ENCODE measurements at regions not wholly inside any gene's neighbourhood (a gene's known extent, or its start where the extent isn't known, plus 50 kb on each side); places are given as distances from the start of the nearest gene placed in this dataset.

DNA sequence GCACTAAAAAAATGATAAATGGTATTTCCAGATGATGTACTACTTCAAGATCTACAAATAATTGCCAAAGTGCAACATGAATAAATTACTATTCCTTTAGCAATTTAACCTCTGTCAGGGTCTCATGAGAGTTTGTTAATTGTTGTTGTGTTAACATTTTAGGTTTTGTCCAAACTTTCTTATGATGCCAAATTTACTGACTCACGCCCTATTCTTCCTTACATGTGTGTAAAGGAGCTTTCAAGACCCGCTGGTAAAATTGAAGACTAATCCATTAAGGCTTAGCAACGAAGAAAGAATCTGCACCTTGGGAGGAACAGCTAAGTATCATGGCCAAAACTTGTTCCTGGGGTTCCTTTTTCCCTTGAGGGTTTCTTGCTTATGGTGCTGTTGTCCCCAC lies 252.7 kb upstream of the JADE1 start:
- intact Hi-C loops (cut with DNase I; ENCODE audit: low total_unique reads): no loop called here
- Histone ChIP-seq H3K4me1 (no peaks in the 10 kb centered on the region), H3K36me3 (no peaks in the 10 kb centered on the region), H3K9me3 (no peaks in the 10 kb centered on the region), H3K27me3 (no peaks in the 10 kb centered on the region), H3K4me3 (no peak overlapping the region), H3K27ac (no peak overlapping the region)
- TF ChIP-seq, protein P1, sequence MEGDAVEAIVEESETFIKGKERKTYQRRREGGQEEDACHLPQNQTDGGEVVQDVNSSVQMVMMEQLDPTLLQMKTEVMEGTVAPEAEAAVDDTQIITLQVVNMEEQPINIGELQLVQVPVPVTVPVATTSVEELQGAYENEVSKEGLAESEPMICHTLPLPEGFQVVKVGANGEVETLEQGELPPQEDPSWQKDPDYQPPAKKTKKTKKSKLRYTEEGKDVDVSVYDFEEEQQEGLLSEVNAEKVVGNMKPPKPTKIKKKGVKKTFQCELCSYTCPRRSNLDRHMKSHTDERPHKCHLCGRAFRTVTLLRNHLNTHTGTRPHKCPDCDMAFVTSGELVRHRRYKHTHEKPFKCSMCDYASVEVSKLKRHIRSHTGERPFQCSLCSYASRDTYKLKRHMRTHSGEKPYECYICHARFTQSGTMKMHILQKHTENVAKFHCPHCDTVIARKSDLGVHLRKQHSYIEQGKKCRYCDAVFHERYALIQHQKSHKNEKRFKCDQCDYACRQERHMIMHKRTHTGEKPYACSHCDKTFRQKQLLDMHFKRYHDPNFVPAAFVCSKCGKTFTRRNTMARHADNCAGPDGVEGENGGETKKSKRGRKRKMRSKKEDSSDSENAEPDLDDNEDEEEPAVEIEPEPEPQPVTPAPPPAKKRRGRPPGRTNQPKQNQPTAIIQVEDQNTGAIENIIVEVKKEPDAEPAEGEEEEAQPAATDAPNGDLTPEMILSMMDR (IDR thresholded peaks at IDR 0.05): no peak
- TF ChIP-seq POLR2A (IDR thresholded peaks at IDR 0.05): no peak
- TF ChIP-seq POLR2AphosphoS5 (IDR thresholded peaks at IDR 0.05): no peak
- DNase-seq (ENCODE audit: low spot score in 2 of 2): no peak

DNA sequence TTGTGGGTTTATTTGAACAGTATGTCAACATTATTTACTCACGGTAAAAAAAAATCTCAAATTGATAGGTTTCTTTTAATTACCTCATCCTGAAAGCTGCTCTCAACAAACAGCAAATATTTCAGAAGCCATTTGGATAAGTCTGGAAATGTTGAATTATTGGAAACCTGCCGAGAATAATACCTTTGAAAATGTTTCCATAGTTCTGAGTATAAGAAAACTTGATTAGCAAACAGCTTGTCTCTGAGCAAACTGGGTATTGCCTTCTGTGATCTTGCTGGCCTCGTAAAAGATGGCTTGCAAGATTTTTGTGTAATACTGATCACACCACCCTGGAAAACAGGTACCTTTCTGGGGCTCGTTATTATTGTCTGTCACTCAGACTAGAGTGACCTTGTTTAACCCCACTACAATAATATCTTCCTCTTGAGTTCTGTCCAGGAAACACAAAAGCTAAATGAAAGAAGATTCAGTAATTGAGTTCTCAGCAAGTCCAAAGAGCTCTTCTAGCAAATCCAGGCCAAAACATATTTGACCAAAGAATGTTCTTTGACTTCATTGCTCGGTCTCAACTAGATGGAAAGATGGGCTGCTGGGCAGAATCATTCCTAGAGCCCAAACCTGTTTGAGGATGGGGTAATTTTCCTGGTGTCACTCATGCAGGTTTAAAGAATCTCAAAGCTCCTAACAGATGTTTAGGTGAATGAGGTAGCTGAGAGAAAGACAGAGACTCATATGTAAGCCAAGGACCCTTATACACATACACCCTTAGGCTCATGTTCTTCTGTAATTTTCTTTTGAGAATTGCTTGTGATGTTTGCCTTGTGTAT lies 255.6 kb upstream of the JADE1 start:
- H3K27ac ChIP-seq: peak overlapping the region; percentile 94 to 96
- peak overlapping the region; percentile 51 to 74 (median 56) for H3K4me3 ChIP-seq
- H3K4me1 ChIP-seq: no peaks in the 10 kb centered on the region
- no peak for TF ChIP-seq POLR2A (IDR thresholded peaks at IDR 0.05)
- no peak for TF ChIP-seq POLR2AphosphoS5 (IDR thresholded peaks at IDR 0.05)
- TF ChIP-seq, protein P1 (IDR thresholded peaks at IDR 0.05): no peak
- no peaks in the 10 kb centered on the region for H3K27me3 ChIP-seq
- H3K9me3 ChIP-seq: no peaks in the 10 kb centered on the region
- no peak for DNase-seq (ENCODE audit: low spot score in 2 of 2)
- intact Hi-C loops (cut with DNase I; ENCODE audit: low total_unique reads): no loop called here
- H3K36me3 ChIP-seq: no peaks in the 10 kb centered on the region

DNA sequence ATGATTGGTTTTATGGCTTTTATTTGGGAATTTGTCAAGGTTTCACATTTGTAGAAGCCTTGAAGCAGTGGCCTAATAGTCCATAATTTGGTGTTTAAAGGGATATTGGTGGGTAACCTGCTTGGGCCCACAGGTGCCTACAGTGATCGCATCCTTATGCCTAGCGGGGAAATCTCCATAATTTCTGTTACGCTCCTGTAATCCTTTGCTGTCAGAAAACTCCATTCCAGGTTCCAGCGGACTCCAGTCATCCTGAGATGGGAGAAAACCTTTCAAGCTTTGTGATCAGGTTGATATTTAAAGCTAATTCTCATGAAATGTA lies 257.0 kb upstream of the JADE1 start:
- TF ChIP-seq, protein P1 (IDR thresholded peaks at IDR 0.05): no peak
- TF ChIP-seq POLR2A (IDR thresholded peaks at IDR 0.05) (no peak), POLR2AphosphoS5 (IDR thresholded peaks at IDR 0.05) (no peak)
- H3K27me3 ChIP-seq: no peaks in the 10 kb centered on the region
- H3K36me3 ChIP-seq: no peaks in the 10 kb centered on the region
- H3K9me3 ChIP-seq: no peaks in the 10 kb centered on the region
- H3K4me3 ChIP-seq: peak overlapping the region; percentile 51 to 74 (median 56)
- no peak for DNase-seq (ENCODE audit: low spot score in 2 of 2)
- intact Hi-C loops (cut with DNase I; ENCODE audit: low total_unique reads): no loop called here
- peak overlapping the region; percentile 94 to 96 for H3K27ac ChIP-seq
- H3K4me1 ChIP-seq: no peaks in the 10 kb centered on the region

DNA sequence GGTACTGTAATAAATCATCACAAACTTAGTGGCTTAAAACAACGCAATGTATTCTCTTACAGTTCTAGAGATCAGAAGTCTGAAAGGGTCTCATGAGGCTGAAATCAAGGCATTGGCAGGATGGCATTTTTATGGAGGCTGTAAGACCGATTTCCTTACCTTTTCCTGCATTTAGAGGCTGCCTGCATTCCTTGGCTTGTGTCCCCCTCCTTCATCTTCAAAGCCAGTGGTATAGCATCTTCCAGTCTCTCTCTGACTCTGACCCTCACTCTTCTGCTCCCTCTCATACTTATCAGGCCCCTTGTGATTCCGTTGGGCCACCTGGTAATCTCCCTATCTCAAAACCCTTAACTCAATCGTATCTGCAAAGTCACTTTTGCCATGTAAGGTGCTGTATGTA lies 258.2 kb upstream of the JADE1 start:
- Histone ChIP-seq H3K27me3 (no peaks in the 10 kb centered on the region), H3K4me3 (no peak overlapping the region), H3K4me1 (no peaks in the 10 kb centered on the region), H3K27ac (no peak overlapping the region), H3K36me3 (no peaks in the 10 kb centered on the region), H3K9me3 (no peaks in the 10 kb centered on the region)
- no peak for DNase-seq (ENCODE audit: low spot score in 2 of 2)
- TF ChIP-seq POLR2A (IDR thresholded peaks at IDR 0.05) (no peak), POLR2AphosphoS5 (IDR thresholded peaks at IDR 0.05) (no peak)
- TF ChIP-seq, protein P1 (IDR thresholded peaks at IDR 0.05): no peak
- intact Hi-C loops (cut with DNase I; ENCODE audit: low total_unique reads): no loop called here

DNA sequence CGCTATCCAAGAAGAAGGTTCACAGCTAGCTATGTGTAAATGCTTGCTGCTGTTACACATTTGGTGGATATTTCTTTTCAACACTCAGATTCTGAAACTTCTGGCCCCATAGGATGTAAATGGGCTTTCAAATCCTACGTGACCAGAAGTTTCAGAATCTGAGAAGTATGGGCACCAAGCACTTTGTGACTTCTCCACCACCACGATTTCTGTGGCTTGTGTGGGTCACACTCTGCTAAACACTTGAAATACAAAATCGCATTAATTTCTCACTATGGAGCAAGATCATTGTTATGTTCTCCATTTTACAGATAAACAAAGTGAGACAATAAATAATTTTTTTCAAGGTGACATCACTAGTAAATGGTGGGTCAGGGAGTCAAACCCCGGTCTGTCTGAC lies 259.4 kb upstream of the JADE1 start:
- no peak for TF ChIP-seq POLR2AphosphoS5 (IDR thresholded peaks at IDR 0.05)
- H3K36me3 ChIP-seq: no peaks in the 10 kb centered on the region
- H3K4me3 ChIP-seq: no peak overlapping the region
- H3K4me1 ChIP-seq: no peaks in the 10 kb centered on the region
- no peak overlapping the region for H3K27ac ChIP-seq
- no peaks in the 10 kb centered on the region for H3K27me3 ChIP-seq
- intact Hi-C loops (cut with DNase I; ENCODE audit: low total_unique reads): no loop called here
- DNase-seq (ENCODE audit: low spot score in 2 of 2): no peak
- no peaks in the 10 kb centered on the region for H3K9me3 ChIP-seq

Data from breast epithelium (tissue), 4 donors.